Stimulated activated naive B cell treated with anti-CD40 and anti-IgM and Interleukin-4, amounts not matched to agents 10 μg/mL and 1 μg/mL and 100 μg/mL, for 72 hours (primary cell): ENCODE measurements at regions not wholly inside any gene's neighbourhood (a gene's known extent, or its start where the extent isn't known, plus 50 kb on each side); places are given as distances from the start of the nearest gene placed in this dataset.
"Not testable (repeated sequence)": the region's sequence is repeated elsewhere in the genome, so short reads cannot be mapped to it uniquely, and the experiment has no call there.

Experiments
- ATAC-seq, 2 donors: fragments of 150-1000 bp; cut with Tn5 transposase; replicated peaks; 2 replicates each; pipeline ENCODE4 v1.10.0; 2021; ENCODE audit warnings: moderate library complexity in 1 of 2
- DNase-seq: peaks from one replicate; pipeline ENCODE4 v3.0.0; 2021
- H3K27ac Mint-ChIP-seq: one replicate; pipeline ENCODE4 v1.8.0; 2022; ENCODE audit warnings: mild to moderate bottlenecking, mixed read lengths
- H3K27me3 Mint-ChIP-seq, 2 donors: one replicate each; pipeline ENCODE4 v1.8.0; 2022; ENCODE audit warnings: mixed read lengths in 2 of 2
- H3K36me3 Mint-ChIP-seq, 2 donors: one replicate each; pipeline ENCODE4 v1.8.0; 2022; ENCODE audit warnings: mixed read lengths in 2 of 2, mild to moderate bottlenecking in 1 of 2
- H3K4me1 Mint-ChIP-seq, 2 donors: one replicate each; pipeline ENCODE4 v1.8.0; 2022; ENCODE audit warnings: mixed read lengths in 2 of 2, mild to moderate bottlenecking in 1 of 2
- H3K4me3 Mint-ChIP-seq, 2 donors: one replicate each; pipeline ENCODE4 v1.8.0; 2022; ENCODE audit warnings: mild to moderate bottlenecking in 2 of 2, mixed read lengths in 2 of 2, moderate library complexity in 1 of 2
- H3K9me3 Mint-ChIP-seq, 2 donors: one replicate each; pipeline ENCODE4 v1.8.0; 2022; ENCODE audit warnings: mixed read lengths in 2 of 2, mild to moderate bottlenecking in 1 of 2

DNA sequence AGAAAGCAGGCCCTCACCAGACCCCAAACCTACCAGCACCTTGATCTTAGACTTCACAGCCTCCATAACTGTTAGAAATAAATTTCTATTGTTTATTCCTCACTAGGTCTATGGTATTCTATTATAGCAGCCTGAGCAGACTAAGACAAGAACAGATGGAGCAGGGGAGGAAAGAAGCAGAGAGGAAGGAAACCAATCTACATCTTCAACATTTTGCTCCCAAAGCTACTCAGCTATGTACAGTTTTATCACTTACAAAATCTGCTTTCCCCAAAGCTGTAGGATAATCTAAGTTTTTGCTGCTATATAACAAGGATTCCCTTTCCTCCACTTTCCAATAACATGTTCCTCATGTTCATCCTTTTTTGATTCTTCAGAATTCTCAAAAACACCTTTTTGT is 274.4 kb upstream of the CHAC2 start:
- no peak for DNase-seq
- H3K27ac Mint-ChIP-seq = no peak overlapping the region
- ATAC-seq = no peak
- no peak overlapping the region for H3K4me3 Mint-ChIP-seq
- no peaks in the 10 kb centered on the region for H3K27me3 Mint-ChIP-seq
- no peaks in the 10 kb centered on the region for H3K9me3 Mint-ChIP-seq
- H3K4me1 Mint-ChIP-seq = no peaks in the 10 kb centered on the region
- no peaks in the 10 kb centered on the region for H3K36me3 Mint-ChIP-seq

DNA sequence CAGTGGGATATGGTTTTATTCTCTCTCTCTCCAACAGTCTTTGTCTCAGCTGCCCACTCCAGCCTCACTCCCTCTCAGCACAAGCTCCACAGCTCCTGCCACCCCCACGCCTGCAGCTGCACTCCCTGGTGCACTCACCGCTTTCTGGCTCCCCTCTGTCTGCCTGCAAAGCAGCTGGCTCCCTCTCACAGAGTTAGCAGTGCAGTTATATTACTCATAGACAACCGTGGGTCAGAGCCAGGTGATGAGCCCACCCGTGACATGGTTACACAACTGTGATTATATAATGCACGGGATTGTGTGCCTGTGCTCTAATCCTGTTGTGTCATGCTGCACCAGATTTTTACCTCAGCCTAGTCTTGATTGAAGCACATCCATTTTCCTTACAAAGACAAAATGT is 276.9 kb upstream of the CHAC2 start:
- Mint-ChIP-seq H3K36me3 (no peaks in the 10 kb centered on the region), H3K27me3 (no peaks in the 10 kb centered on the region), H3K27ac (no peak overlapping the region), H3K9me3 (no peaks in the 10 kb centered on the region), H3K4me3 (no peak overlapping the region), H3K4me1 (no peaks in the 10 kb centered on the region)
- no peak for ATAC-seq
- no peak for DNase-seq

GRCh38 chr2:53486185-53486899 is 281.3 kb upstream of the CHAC2 start:
- DNase-seq, H3K27ac Mint-ChIP-seq, H3K9me3 Mint-ChIP-seq, H3K27me3 Mint-ChIP-seq, H3K4me1 Mint-ChIP-seq, H3K36me3 Mint-ChIP-seq, ATAC-seq, H3K4me3 Mint-ChIP-seq: not testable (repeated sequence)

DNA sequence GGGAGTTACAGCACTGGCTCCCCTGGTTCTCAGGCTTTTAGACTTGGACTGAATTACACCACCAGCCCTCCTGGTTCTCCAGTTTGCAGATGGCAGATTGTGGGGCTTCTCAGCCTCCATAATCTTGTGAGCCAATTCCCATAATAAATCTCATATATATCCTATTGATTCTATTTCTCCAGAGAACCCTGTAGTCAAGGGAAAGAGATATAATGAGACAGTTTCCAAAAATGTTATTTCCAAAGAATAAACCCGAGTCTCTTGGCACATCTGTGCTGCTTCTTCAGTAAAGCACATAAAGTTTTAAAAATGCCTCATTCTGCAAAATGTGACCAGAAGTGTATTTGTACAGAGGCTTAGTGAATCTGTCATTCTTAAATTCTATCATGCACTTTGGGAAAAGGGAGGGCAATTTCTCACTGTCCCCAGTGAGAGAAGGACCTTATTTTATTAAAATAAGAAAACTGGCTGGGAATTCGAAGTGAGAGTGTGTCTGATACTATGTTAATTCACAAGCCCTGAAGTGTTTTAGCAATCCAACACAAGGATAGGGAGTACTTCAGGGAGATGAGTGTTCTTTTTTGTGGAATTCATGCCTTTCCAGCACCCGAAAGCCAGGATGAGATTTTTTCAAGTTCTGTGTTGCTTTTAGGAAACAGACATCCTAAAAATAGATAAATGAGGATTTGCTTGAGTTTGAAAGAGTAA is 282.4 kb upstream of the CHAC2 start:
- Mint-ChIP-seq H3K27ac (no peak overlapping the region), H3K36me3 (no peaks in the 10 kb centered on the region), H3K4me1 (no peaks in the 10 kb centered on the region), H3K9me3 (peaks cover 3 to 4% of the 10 kb centered on the region in 2 donors), H3K4me3 (no peak overlapping the region), H3K27me3 (no peaks in the 10 kb centered on the region)
- ATAC-seq = no peak
- no peak for DNase-seq

GRCh38 chr2:53484531-53484930 is 283.1 kb upstream of the CHAC2 start:
- ATAC-seq (no peak), DNase-seq (no peak)
- H3K27ac Mint-ChIP-seq = no peak overlapping the region
- peaks cover 3 to 4% of the 10 kb centered on the region in 2 donors for H3K9me3 Mint-ChIP-seq
- no peaks in the 10 kb centered on the region for H3K27me3 Mint-ChIP-seq
- H3K4me1 Mint-ChIP-seq = no peaks in the 10 kb centered on the region
- no peaks in the 10 kb centered on the region for H3K36me3 Mint-ChIP-seq
- no peak overlapping the region for H3K4me3 Mint-ChIP-seq

GRCh38 chr2:53477517-53477916 is 290.1 kb upstream of the CHAC2 start:
- DNase-seq (no peak), ATAC-seq (no peak)
- Mint-ChIP-seq H3K4me1 (no peaks in the 10 kb centered on the region), H3K4me3 (no peak overlapping the region), H3K27ac (no peak overlapping the region), H3K9me3 (peaks cover 2 to 3% of the 10 kb centered on the region in 2 donors), H3K27me3 (peaks cover 0 to 8% of the 10 kb centered on the region in 2 donors), H3K36me3 (no peaks in the 10 kb centered on the region)

GRCh38 chr2:53476834-53477233 is 290.8 kb upstream of the CHAC2 start:
- Mint-ChIP-seq H3K4me1 (no peaks in the 10 kb centered on the region), H3K4me3 (no peak overlapping the region), H3K9me3 (no peaks in the 10 kb centered on the region), H3K36me3 (no peaks in the 10 kb centered on the region), H3K27me3 (peaks cover 0 to 8% of the 10 kb centered on the region in 2 donors), H3K27ac (no peak overlapping the region)
- DNase-seq = no peak
- no peak for ATAC-seq

DNA sequence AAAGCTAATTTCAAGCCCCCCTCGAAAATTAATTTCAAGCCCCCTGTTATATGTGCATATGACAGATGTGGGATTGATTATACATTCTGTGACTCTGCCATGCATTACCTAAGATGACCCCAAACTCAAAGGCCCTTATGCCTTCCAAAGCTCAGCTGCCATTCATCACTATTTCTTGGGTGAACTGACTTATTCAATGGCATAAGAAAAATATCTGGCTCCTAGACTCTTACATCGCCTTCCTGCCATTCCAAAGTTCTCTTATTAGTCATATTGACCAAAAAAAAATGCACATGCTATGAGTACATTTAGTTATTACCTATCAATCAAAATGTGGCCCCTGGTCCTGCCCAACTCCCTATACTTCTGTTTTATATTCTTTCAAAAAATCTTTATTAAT is 291.8 kb upstream of the CHAC2 start:
- DNase-seq (no peak), ATAC-seq (no peak)
- H3K36me3 Mint-ChIP-seq = no peaks in the 10 kb centered on the region

GRCh38 chr2:53475321-53475720 is 292.3 kb upstream of the CHAC2 start:
- Mint-ChIP-seq H3K27ac (no peak overlapping the region), H3K9me3 (no peaks in the 10 kb centered on the region), H3K27me3 (peaks cover 0 to 8% of the 10 kb centered on the region in 2 donors), H3K4me3 (no peak overlapping the region), H3K4me1 (no peaks in the 10 kb centered on the region), H3K36me3 (no peaks in the 10 kb centered on the region)
- DNase-seq (no peak), ATAC-seq (no peak)

More for the DNA sequence above, 291.8 kb upstream of the CHAC2 start:
- H3K27me3 Mint-ChIP-seq = peaks cover 0 to 8% of the 10 kb centered on the region in 2 donors
- H3K4me3 Mint-ChIP-seq = no peak overlapping the region
- H3K9me3 Mint-ChIP-seq = no peaks in the 10 kb centered on the region
- H3K27ac Mint-ChIP-seq = no peak overlapping the region
- no peaks in the 10 kb centered on the region for H3K4me1 Mint-ChIP-seq

GRCh38 chr2:53474914-53475313 is 292.7 kb upstream of the CHAC2 start:
- H3K4me3 Mint-ChIP-seq = no peak overlapping the region
- no peak overlapping the region for H3K27ac Mint-ChIP-seq
- DNase-seq (no peak), ATAC-seq (no peak)
- peaks cover 0 to 8% of the 10 kb centered on the region in 2 donors for H3K27me3 Mint-ChIP-seq
- H3K36me3 Mint-ChIP-seq = no peaks in the 10 kb centered on the region
- no peaks in the 10 kb centered on the region for H3K4me1 Mint-ChIP-seq
- H3K9me3 Mint-ChIP-seq = no peaks in the 10 kb centered on the region

GRCh38 chr2:53473775-53474311 is 293.8 kb upstream of the CHAC2 start:
- H3K27me3 Mint-ChIP-seq = peaks cover 4 to 8% of the 10 kb centered on the region in 2 donors
- H3K4me1 Mint-ChIP-seq = no peaks in the 10 kb centered on the region
- H3K27ac Mint-ChIP-seq = no peak overlapping the region
- H3K9me3 Mint-ChIP-seq = peaks cover 0 to 3% of the 10 kb centered on the region in 2 donors
- H3K4me3 Mint-ChIP-seq = no peak overlapping the region
- no peaks in the 10 kb centered on the region for H3K36me3 Mint-ChIP-seq
- no peak for DNase-seq
- ATAC-seq = no peak

- no peak overlapping the region for H3K27ac Mint-ChIP-seq
- no peaks in the 10 kb centered on the region for H3K4me1 Mint-ChIP-seq
- no peaks in the 10 kb centered on the region for H3K36me3 Mint-ChIP-seq
- ATAC-seq (no peak), DNase-seq (no peak)
- peaks cover 0 to 3% of the 10 kb centered on the region in 2 donors for H3K9me3 Mint-ChIP-seq
- H3K27me3 Mint-ChIP-seq = peaks cover 4 to 8% of the 10 kb centered on the region in 2 donors
- H3K4me3 Mint-ChIP-seq = no peak overlapping the region
Observed at GRCh38 chr2:53473236-53473635, 294.4 kb upstream of the CHAC2 start.

- H3K4me3 Mint-ChIP-seq = no peak overlapping the region
- H3K9me3 Mint-ChIP-seq = peaks cover 0 to 3% of the 10 kb centered on the region in 2 donors
- H3K4me1 Mint-ChIP-seq = no peaks in the 10 kb centered on the region
- no peak for ATAC-seq
- H3K27ac Mint-ChIP-seq = no peak overlapping the region
- DNase-seq = no peak
- H3K27me3 Mint-ChIP-seq = peaks cover 4 to 7% of the 10 kb centered on the region in 2 donors
- H3K36me3 Mint-ChIP-seq = no peaks in the 10 kb centered on the region
Observed at GRCh38 chr2:53467467-53468180, 300.0 kb upstream of the CHAC2 start.

DNA sequence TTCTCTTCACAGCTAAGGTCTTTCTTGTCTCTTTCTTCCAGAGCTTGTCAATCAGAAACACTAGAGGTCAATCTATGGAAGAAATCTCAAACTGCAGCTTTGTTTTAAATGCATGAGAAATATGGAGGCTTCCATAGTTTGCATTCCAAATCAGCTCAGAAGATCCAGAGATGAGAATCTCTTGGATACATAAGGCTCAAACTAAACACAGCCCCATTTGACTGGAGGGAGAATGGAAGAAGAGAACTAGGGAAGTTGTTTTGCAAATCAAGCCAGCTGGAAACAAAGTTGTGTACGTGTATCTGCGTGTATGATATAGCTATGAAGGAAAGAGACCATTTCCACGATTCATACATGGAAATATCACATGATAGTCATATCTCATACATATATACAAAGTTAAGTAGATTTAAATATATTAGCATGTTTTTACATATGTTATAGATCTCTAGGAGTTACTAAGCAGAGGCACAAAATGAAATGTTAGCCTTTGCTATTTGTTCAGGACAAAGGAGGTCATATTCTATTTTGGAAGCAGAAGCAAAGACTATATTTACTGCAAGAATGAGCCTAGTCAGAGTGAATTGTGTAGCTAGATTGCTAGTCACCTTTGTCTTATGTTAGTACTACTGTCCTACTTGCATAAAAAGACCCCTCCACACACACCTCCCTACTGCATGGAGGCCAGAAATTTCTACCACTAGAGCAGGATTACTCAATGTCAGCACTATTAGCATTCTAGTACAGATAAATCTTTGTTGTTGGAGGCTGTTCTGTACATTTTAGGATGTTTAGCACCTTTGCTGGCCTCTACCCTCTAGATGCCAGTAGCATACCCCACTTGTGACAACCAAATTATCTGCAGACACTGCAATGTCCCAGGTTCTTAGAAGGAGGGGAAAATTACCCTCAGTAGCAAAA is 303.5 kb upstream of the CHAC2 start:
- DNase-seq = no peak
- H3K27me3 Mint-ChIP-seq = peaks cover 2 to 7% of the 10 kb centered on the region in 2 donors
- no peaks in the 10 kb centered on the region for H3K36me3 Mint-ChIP-seq
- no peak for ATAC-seq
- peaks cover 0 to 2% of the 10 kb centered on the region in 2 donors for H3K9me3 Mint-ChIP-seq
- no peaks in the 10 kb centered on the region for H3K4me1 Mint-ChIP-seq
- H3K27ac Mint-ChIP-seq = no peak overlapping the region
- no peak overlapping the region for H3K4me3 Mint-ChIP-seq
